CD8-positive, alpha-beta memory T cell (primary cell): ENCODE measurements at regions not wholly inside any gene's neighbourhood (a gene's known extent, or its start where the extent isn't known, plus 50 kb on each side); places are given as distances from the start of the nearest gene placed in this dataset.

ENCODE experiments used
- CTCF ChIA-PET: fragments of 350-600 bp; sonication (Branson Sonifier 250); formaldehyde crosslinking; loops from one replicate; lab custom pipeline; 2021; ENCODE audit warnings: antibody characterized with exemption; lab: Charles Lee
- POLR2A ChIA-PET: fragments of 350-600 bp; sonication (Branson Sonifier 250); formaldehyde crosslinking; loops from one replicate; lab custom pipeline; 2021; ENCODE audit warnings: antibody characterized with exemption; lab: Charles Lee
- DNase-seq, 5 donors: peaks; one replicate each; pipeline versions ENCODE4 v3.0.0 to v3.0.0-alpha.2; 2020 to 2022; ENCODE audit warnings: mixed read lengths in 1 of 5
- H3K27ac ChIP-seq: one replicate; pipeline ENCODE4 v1.7.0; 2013; ENCODE audit warnings: low read depth, mild to moderate bottlenecking, low read length, moderate library complexity
- H3K27me3 ChIP-seq: 2 replicates; pipeline ENCODE4 v1.7.0; 2013; ENCODE audit warnings: low read length, mild to moderate bottlenecking; ENCODE audit not compliant: insufficient read depth, poor library complexity, severe bottlenecking
- H3K36me3 ChIP-seq: 2 replicates; pipeline ENCODE4 v1.7.0; 2013; ENCODE audit warnings: mild to moderate bottlenecking, low read length, moderate library complexity; ENCODE audit not compliant: insufficient read depth
- H3K4me1 ChIP-seq: 2 replicates; pipeline ENCODE4 v1.7.0; 2013; ENCODE audit warnings: mild to moderate bottlenecking, low read length, moderate library complexity; ENCODE audit not compliant: insufficient read depth
- H3K4me3 ChIP-seq: 2 replicates; pipeline ENCODE4 v1.7.0; 2013; ENCODE audit warnings: mild to moderate bottlenecking, low read length
- H3K9me3 ChIP-seq: 2 replicates; pipeline ENCODE4 v1.7.0; 2013; ENCODE audit warnings: mild to moderate bottlenecking, low read length
- H3K27ac Mint-ChIP-seq, 8 donors: one replicate each; pipeline ENCODE4 v1.8.0; 2020 to 2021; ENCODE audit warnings: mixed read lengths in 8 of 8, mild to moderate bottlenecking in 6 of 8, inconsistent platforms in 3 of 8, moderate library complexity in 3 of 8
- H3K27me3 Mint-ChIP-seq, 2 donors: one replicate each; pipeline ENCODE4 v1.8.0; 2020 to 2021; ENCODE audit warnings: mixed read lengths in 2 of 2, mild to moderate bottlenecking in 1 of 2, moderate library complexity in 1 of 2
- H3K36me3 Mint-ChIP-seq, 3 donors: one replicate each; pipeline ENCODE4 v1.8.0; 2020 to 2021; ENCODE audit warnings: mixed read lengths in 3 of 3, inconsistent platforms in 1 of 3, mild to moderate bottlenecking in 1 of 3
- H3K4me1 Mint-ChIP-seq, 3 donors: one replicate each; pipeline ENCODE4 v1.8.0; 2020 to 2021; ENCODE audit warnings: mixed read lengths in 3 of 3, inconsistent platforms in 1 of 3, mild to moderate bottlenecking in 1 of 3
- H3K4me3 Mint-ChIP-seq, 7 donors: one replicate each; pipeline ENCODE4 v1.8.0; 2020 to 2021; ENCODE audit warnings: mixed read lengths in 7 of 7, mild to moderate bottlenecking in 6 of 7, moderate library complexity in 4 of 7, inconsistent platforms in 2 of 7
- H3K9me3 Mint-ChIP-seq, 5 donors: one replicate each; pipeline ENCODE4 v1.8.0; 2020 to 2022; ENCODE audit warnings: mixed read lengths in 5 of 5, mild to moderate bottlenecking in 3 of 5, moderate library complexity in 2 of 5, inconsistent platforms in 1 of 5

GRCh38 chr17:73956595-73957465, 246.6 kb upstream of the RPL38 start:
- no peak overlapping the region for H3K4me3 Mint-ChIP-seq
- H3K27ac ChIP-seq, result no peak overlapping the region
- no peaks in the 10 kb centered on the region for H3K36me3 ChIP-seq
- H3K9me3 Mint-ChIP-seq, result no peaks in the 10 kb centered on the region
- no peaks in the 10 kb centered on the region for H3K9me3 ChIP-seq
- CTCF ChIA-PET, result no interaction called here
- H3K36me3 Mint-ChIP-seq, result peaks cover 0 to 4% (median 0%) of the 10 kb centered on the region in 3 donors
- no peaks in the 10 kb centered on the region for H3K27me3 ChIP-seq
- peak in 2 of 5 donors; percentile 4 to 35 for DNase-seq
- POLR2A ChIA-PET, result no interaction called here
- H3K27me3 Mint-ChIP-seq, result peaks cover 8 to 11% of the 10 kb centered on the region in 2 donors
- no peak overlapping the region for H3K4me3 ChIP-seq
- no peaks in the 10 kb centered on the region for H3K4me1 ChIP-seq
- peaks cover 0 to 3% (median 3%) of the 10 kb centered on the region in 3 donors for H3K4me1 Mint-ChIP-seq
- H3K27ac Mint-ChIP-seq, result no peak overlapping the region

- Histone ChIP-seq H3K4me1 (no peaks in the 10 kb centered on the region), H3K27ac (no peak overlapping the region), H3K4me3 (no peak overlapping the region), H3K27me3 (no peaks in the 10 kb centered on the region), H3K9me3 (no peaks in the 10 kb centered on the region), H3K36me3 (no peaks in the 10 kb centered on the region)
- H3K9me3 Mint-ChIP-seq, result no peaks in the 10 kb centered on the region
- H3K27me3 Mint-ChIP-seq, result peaks cover 5 to 7% of the 10 kb centered on the region in 2 donors
- peaks cover 0 to 4% (median 0%) of the 10 kb centered on the region in 3 donors for H3K36me3 Mint-ChIP-seq
- no peak overlapping the region for H3K4me3 Mint-ChIP-seq
- POLR2A ChIA-PET, result no interaction called here
- no peak overlapping the region for H3K27ac Mint-ChIP-seq
- CTCF ChIA-PET, result no interaction called here
- no peaks in the 10 kb centered on the region for H3K4me1 Mint-ChIP-seq
- DNase-seq, result no peak
These were observed 245.9 kb upstream of the RPL38 start for GRCh38 chr17:73957564-73957963.

- Histone ChIP-seq H3K27ac (no peak overlapping the region), H3K36me3 (no peaks in the 10 kb centered on the region), H3K4me3 (no peak overlapping the region), H3K9me3 (no peaks in the 10 kb centered on the region), H3K4me1 (no peaks in the 10 kb centered on the region), H3K27me3 (no peaks in the 10 kb centered on the region)
- H3K9me3 Mint-ChIP-seq, result no peaks in the 10 kb centered on the region
- peaks cover 5 to 7% of the 10 kb centered on the region in 2 donors for H3K27me3 Mint-ChIP-seq
- ChIA-PET POLR2A (no interaction called here), CTCF (no interaction called here)
- H3K4me1 Mint-ChIP-seq, result no peaks in the 10 kb centered on the region
- peaks cover 0 to 4% (median 0%) of the 10 kb centered on the region in 3 donors for H3K36me3 Mint-ChIP-seq
- DNase-seq, result no peak
- H3K27ac Mint-ChIP-seq, result no peak overlapping the region
- no peak overlapping the region for H3K4me3 Mint-ChIP-seq
These were observed 245.0 kb upstream of the RPL38 start for GRCh38 chr17:73958453-73958852.

- no peak overlapping the region for H3K4me3 Mint-ChIP-seq
- DNase-seq, result no peak
- Histone ChIP-seq H3K36me3 (no peaks in the 10 kb centered on the region), H3K27me3 (no peaks in the 10 kb centered on the region), H3K4me1 (no peaks in the 10 kb centered on the region), H3K27ac (no peak overlapping the region), H3K9me3 (no peaks in the 10 kb centered on the region), H3K4me3 (no peak overlapping the region)
- H3K9me3 Mint-ChIP-seq, result peaks cover 8 to 12% (median 10%) of the 10 kb centered on the region in 5 donors
- POLR2A ChIA-PET, result no interaction called here
- H3K36me3 Mint-ChIP-seq, result peaks cover 0 to 4% (median 0%) of the 10 kb centered on the region in 3 donors
- no peak overlapping the region for H3K27ac Mint-ChIP-seq
- peaks cover 14 to 16% of the 10 kb centered on the region in 2 donors for H3K27me3 Mint-ChIP-seq
- no peaks in the 10 kb centered on the region for H3K4me1 Mint-ChIP-seq
- CTCF ChIA-PET, result no interaction called here
These were observed 243.0 kb upstream of the RPL38 start for GRCh38 chr17:73960469-73960868.

- H3K36me3 ChIP-seq, result no peaks in the 10 kb centered on the region
- H3K4me3 Mint-ChIP-seq, result no peak overlapping the region
- no peak for DNase-seq
- H3K27me3 Mint-ChIP-seq, result peaks cover 9 to 18% of the 10 kb centered on the region in 2 donors
- CTCF ChIA-PET, result no interaction called here
- no peak overlapping the region for H3K27ac Mint-ChIP-seq
- POLR2A ChIA-PET, result no interaction called here
- no peaks in the 10 kb centered on the region for H3K4me1 ChIP-seq
- no peaks in the 10 kb centered on the region for H3K4me1 Mint-ChIP-seq
- H3K27ac ChIP-seq, result no peak overlapping the region
- H3K4me3 ChIP-seq, result no peak overlapping the region
- no peaks in the 10 kb centered on the region for H3K27me3 ChIP-seq
- no peaks in the 10 kb centered on the region for H3K9me3 ChIP-seq
- peaks cover 9 to 17% (median 13%) of the 10 kb centered on the region in 5 donors for H3K9me3 Mint-ChIP-seq
- H3K36me3 Mint-ChIP-seq, result peaks cover 0 to 4% (median 0%) of the 10 kb centered on the region in 3 donors
These were observed 241.2 kb upstream of the RPL38 start for GRCh38 chr17:73962308-73962707.

GRCh38 chr17:73968680-73969079, 234.8 kb upstream of the RPL38 start:
- no peak for DNase-seq
- no peaks in the 10 kb centered on the region for H3K36me3 Mint-ChIP-seq
- H3K9me3 Mint-ChIP-seq, result peaks cover 9 to 19% (median 13%) of the 10 kb centered on the region in 5 donors
- Histone ChIP-seq H3K4me1 (no peaks in the 10 kb centered on the region), H3K27ac (no peak overlapping the region), H3K27me3 (peaks cover 3% of the 10 kb centered on the region), H3K9me3 (no peaks in the 10 kb centered on the region), H3K36me3 (no peaks in the 10 kb centered on the region), H3K4me3 (no peak overlapping the region)
- peaks cover 24 to 56% of the 10 kb centered on the region in 2 donors for H3K27me3 Mint-ChIP-seq
- no peak overlapping the region for H3K4me3 Mint-ChIP-seq
- no peaks in the 10 kb centered on the region for H3K4me1 Mint-ChIP-seq
- no peak overlapping the region for H3K27ac Mint-ChIP-seq
- ChIA-PET POLR2A (no interaction called here), CTCF (no interaction called here)

- no peaks in the 10 kb centered on the region for H3K36me3 ChIP-seq
- no peak overlapping the region for H3K4me3 ChIP-seq
- ChIA-PET POLR2A (no interaction called here), CTCF (no interaction called here)
- H3K36me3 Mint-ChIP-seq, result no peaks in the 10 kb centered on the region
- H3K4me1 Mint-ChIP-seq, result no peaks in the 10 kb centered on the region
- H3K4me1 ChIP-seq, result no peaks in the 10 kb centered on the region
- peaks cover 20 to 50% of the 10 kb centered on the region in 2 donors for H3K27me3 Mint-ChIP-seq
- no peak for DNase-seq
- H3K9me3 ChIP-seq, result no peaks in the 10 kb centered on the region
- H3K27me3 ChIP-seq, result peaks cover 3% of the 10 kb centered on the region
- H3K9me3 Mint-ChIP-seq, result peaks cover 5 to 12% (median 11%) of the 10 kb centered on the region in 5 donors
- H3K4me3 Mint-ChIP-seq, result no peak overlapping the region
- no peak overlapping the region for H3K27ac ChIP-seq
- H3K27ac Mint-ChIP-seq, result no peak overlapping the region
These were observed 233.5 kb upstream of the RPL38 start for GRCh38 chr17:73969956-73970355.

GRCh38 chr17:73971127-73971526, 232.4 kb upstream of the RPL38 start:
- CTCF ChIA-PET, result no interaction called here
- H3K27ac ChIP-seq, result no peak overlapping the region
- no peak overlapping the region for H3K4me3 Mint-ChIP-seq
- H3K4me1 Mint-ChIP-seq, result no peaks in the 10 kb centered on the region
- no peaks in the 10 kb centered on the region for H3K9me3 ChIP-seq
- peaks cover 3% of the 10 kb centered on the region for H3K27me3 ChIP-seq
- POLR2A ChIA-PET, result no interaction called here
- H3K27ac Mint-ChIP-seq, result no peak overlapping the region
- H3K4me3 ChIP-seq, result no peak overlapping the region
- H3K36me3 Mint-ChIP-seq, result no peaks in the 10 kb centered on the region
- peaks cover 0 to 2% (median 0%) of the 10 kb centered on the region in 5 donors for H3K9me3 Mint-ChIP-seq
- H3K4me1 ChIP-seq, result no peaks in the 10 kb centered on the region
- no peaks in the 10 kb centered on the region for H3K36me3 ChIP-seq
- DNase-seq, result no peak
- H3K27me3 Mint-ChIP-seq, result peaks cover 15 to 46% of the 10 kb centered on the region in 2 donors
